HepG2 (cell line): ENCODE measurements at regions not wholly inside any gene's neighbourhood (a gene's known extent, or its start where the extent isn't known, plus 50 kb on each side); places are given as distances from the start of the nearest gene placed in this dataset.

Source experiments
- ATAC-seq: fragments of 200-7000 bp; cut with Tn5 transposase; 3 replicates; pipeline ENCODE4 v1.9.1; 2020; ENCODE audit warnings: mild to moderate bottlenecking, moderate library complexity
- BruUV-seq: library from RNA; stranded (reverse); fragments of 400-500 nt; replicated peaks from 2 replicates; lab custom pipeline; 2021; lab: Mats Ljungman, UMichigan
- CTCF ChIA-PET: fragments of 300-600 bp; formaldehyde crosslinking; extraction: SDS; loops from one replicate; lab custom pipeline; 2021; ENCODE audit warnings: low total read pairs, inconsistent platforms, low intra/inter-chr PET ratio; lab: Yijun Ruan, JAX
- POLR2A ChIA-PET: fragments of 350-600 bp; sonication (Branson Sonifier 250); formaldehyde crosslinking; loops from one replicate; lab custom pipeline; 2020; ENCODE audit warnings: antibody characterized with exemption, inconsistent platforms; lab: Yijun Ruan, JAX
- DNase-seq: peaks from one replicate; pipeline ENCODE4 v3.0.0-alpha.2; 2015; ENCODE audit warnings: low spot score
- FAIRE-seq: peaks from 3 replicates; lab custom pipeline; 2011; peaks lifted over from hg19 to GRCh38; lab: Jason Lieb, UNC
- H2AFZ ChIP-seq: one replicate; pipeline ENCODE4 v1.6.1; 2011; ENCODE audit warnings: low read length, inconsistent platforms
- H3K27ac ChIP-seq: fragments of 300-600 bp; 3 replicates; pipeline ENCODE4 v1.8.0; 2011; ENCODE audit warnings: mixed run types, mild to moderate bottlenecking, mixed read lengths, low read length, inconsistent platforms; ENCODE audit not compliant: insufficient read depth; ENCODE audit errors: extremely low read length
- H3K27me3 ChIP-seq, 2 experiments: fragments of 200-600 bp in 1 of 2; 2 replicates in 1 of 2; 3 replicates in 1 of 2; pipeline versions ENCODE4 v1.6.0 to v1.8.0; 2011; ENCODE audit warnings: low read length in 2 of 2, mild to moderate bottlenecking in 2 of 2, moderate library complexity in 2 of 2, inconsistent platforms in 1 of 2; ENCODE audit not compliant: insufficient read depth in 2 of 2, control insufficient read depth in 1 of 2
- H3K36me3 ChIP-seq, 2 experiments: fragments of 200-600 bp in 1 of 2; replicated peaks in 1 of 2; 2 replicates in 1 of 2; 3 replicates in 1 of 2; pipeline versions ENCODE4 v1.5.1 to v1.8.0; 2011; ENCODE audit warnings: low read length in 2 of 2, inconsistent platforms in 1 of 2; ENCODE audit not compliant: insufficient read depth in 2 of 2, control insufficient read depth in 1 of 2
- H3K4me1 ChIP-seq: 2 replicates; pipeline ENCODE4 v1.5.1; 2012; ENCODE audit warnings: low read length, inconsistent platforms; ENCODE audit not compliant: insufficient read depth
- H3K4me2 ChIP-seq: 2 replicates; pipeline ENCODE4 v1.6.0; 2011; ENCODE audit warnings: low read depth, low read length, inconsistent platforms
- H3K4me3 ChIP-seq, 3 experiments: fragments of 200-600 bp in 1 of 3; sonication (generic), shearing (Covaris generic) in 1 of 3; replicated peaks in 1 of 3; 2 replicates each; pipeline ENCODE4 v1.5.1; 2011 to 2016; ENCODE audit warnings: low read length in 3 of 3, inconsistent platforms in 2 of 3, low read depth in 2 of 3, mild to moderate bottlenecking in 2 of 3, control low read depth in 1 of 3, mixed read lengths in 1 of 3; ENCODE audit not compliant: insufficient read depth in 1 of 3
- H3K79me2 ChIP-seq: one replicate; pipeline ENCODE4 v1.6.1; 2011; ENCODE audit warnings: low read length, inconsistent platforms; ENCODE audit not compliant: insufficient read depth
- H3K9ac ChIP-seq: 2 replicates; pipeline ENCODE4 v1.6.0; 2011; ENCODE audit warnings: mild to moderate bottlenecking, low read depth, low read length, inconsistent platforms; ENCODE audit not compliant: insufficient read depth
- H3K9me3 ChIP-seq: 2 replicates; pipeline ENCODE4 v1.5.1; 2012; ENCODE audit warnings: mild to moderate bottlenecking, low read length
- H4K20me1 ChIP-seq: 2 replicates; pipeline ENCODE4 v1.6.0; 2011; ENCODE audit warnings: inconsistent platforms, mild to moderate bottlenecking, low read length, moderate library complexity; ENCODE audit not compliant: insufficient read depth
- DRAP1 ChIP-seq: IDR thresholded peaks from 2 replicates; pipeline ENCODE4 v1.6.1; 2016; ENCODE audit warnings: missing genetic modification reagents, missing compliant biosample characterization
- HNRNPUL1 ChIP-seq: fragments of 200-400 bp; formaldehyde crosslinking; IDR thresholded peaks from 2 replicates; pipeline ENCODE4 v1.6.1; 2017; ENCODE audit warnings: low read depth, mild to moderate bottlenecking, low read length, moderate library complexity
- PHB2 ChIP-seq: fragments of 450-650 bp; IDR thresholded peaks from 2 replicates; pipeline ENCODE4 v1.6.1; 2018; ENCODE audit not compliant: partially characterized antibody
- RFXAP ChIP-seq: sonication (generic); formaldehyde crosslinking; IDR thresholded peaks from 2 replicates; pipeline ENCODE4 v1.4.0; 2020; ENCODE audit warnings: missing genetic modification reagents, borderline replicate concordance
- SATB2 ChIP-seq: sonication (generic); formaldehyde crosslinking; IDR thresholded peaks from 2 replicates; pipeline ENCODE4 v1.5.0; 2020; ENCODE audit warnings: missing genetic modification reagents
- TFDP1 ChIP-seq: IDR thresholded peaks from 2 replicates; pipeline ENCODE4 v1.6.1; 2016; ENCODE audit warnings: missing compliant biosample characterization, missing genetic modification reagents, borderline replicate concordance
- ZFP91 ChIP-seq: sonication (generic); formaldehyde crosslinking; IDR thresholded peaks from 2 replicates; pipeline ENCODE4 v1.9.0; 2022; ENCODE audit warnings: missing genetic modification reagents, mild to moderate bottlenecking, borderline replicate concordance
- ZFX ChIP-seq: sonication (generic); formaldehyde crosslinking; IDR thresholded peaks from 2 replicates; pipeline ENCODE4 v1.4.0; 2020; ENCODE audit warnings: mild to moderate bottlenecking, low read depth, missing genetic modification reagents, moderate library complexity
- ZNF281 ChIP-seq: sonication (generic); formaldehyde crosslinking; IDR thresholded peaks from 2 replicates; pipeline ENCODE4 v1.4.0; 2020; ENCODE audit warnings: missing genetic modification reagents, borderline replicate concordance
- ZNF414 ChIP-seq: sonication (generic); formaldehyde crosslinking; IDR thresholded peaks from 2 replicates; pipeline ENCODE4 v1.5.0; 2020; ENCODE audit warnings: missing genetic modification reagents
- WGBS: methylation state at CpG from one replicate; pipeline ENCODE4 v1.1.6; 2017; ENCODE audit warnings: low lambda C conversion rate; 5-methylcytosine and 5-hydroxymethylcytosine counted together
- in situ Hi-C: cut with HindIII; loops from 2 replicates; pipeline ENCODE4 v1.10.0; 2017; ENCODE audit warnings: low pct_unique_long_range_greater_than_20kb; ENCODE audit not compliant: extremely low pct_ligation_motif_present
- intact Hi-C: fragments of 100-400 bp; cut with micrococcal nuclease; formaldehyde crosslinking; loops from one replicate; pipeline ENCODE4 v1.10.0; 2022; ENCODE audit not compliant: unreplicated experiment

GRCh38 chr10:132480356-132480755, 57.2 kb upstream of the INPP5A start:
- TF ChIP-seq PHB2 (no peak), TFDP1 (CRISPR knock-in tag) (no peak), HNRNPUL1 (no peak), ZFX (CRISPR knock-in tag) (no peak), ZFP91 (no peak), SATB2 (no peak)
- CTCF ChIA-PET, result no interaction called here

GRCh38 chr10:132481690-132482089, 55.9 kb upstream of the INPP5A start:
- BruUV-seq, result no TSS peak
- intact Hi-C loops (no loop called here), in situ Hi-C loops (no loop called here)
- WGBS, result 35% methylated on average over 10 of the region's 10 CpGs
- Histone ChIP-seq H3K9ac (no peak overlapping the region), H3K27ac (no peak overlapping the region), H3K79me2 (no peaks in the 10 kb centered on the region), H3K9me3 (no peaks in the 10 kb centered on the region), H4K20me1 (no peaks in the 10 kb centered on the region), H3K36me3 (no peaks in the 10 kb centered on the region), H3K27me3 (peaks cover 8 to 72% of the 10 kb centered on the region in 2 experiments), H3K4me2 (no peak overlapping the region), H3K4me1 (no peaks in the 10 kb centered on the region), H2AFZ (no peak overlapping the region), H3K4me3 (no peak overlapping the region)
- ChIA-PET CTCF (no interaction called here), POLR2A (no interaction called here)
- ATAC-seq (no peak), DNase-seq (no peak), FAIRE-seq (no peak)
- TF ChIP-seq DRAP1 (CRISPR knock-in tag) (no peak), ZNF281 (CRISPR knock-in tag) (no peak), RFXAP (CRISPR knock-in tag) (no peak), ZNF414 (CRISPR knock-in tag) (no peak)

More at GRCh38 chr10:132480356-132480755, 57.2 kb upstream of the INPP5A start:
- in situ Hi-C loops (no loop called here), intact Hi-C loops (no loop called here)
- 24% methylated on average over 7 of the region's 7 CpGs for WGBS
- Histone ChIP-seq H3K27me3 (peaks cover 8 to 74% of the 10 kb centered on the region in 2 experiments), H3K36me3 (no peaks in the 10 kb centered on the region), H3K4me2 (no peak overlapping the region), H3K9ac (no peak overlapping the region), H4K20me1 (no peaks in the 10 kb centered on the region), H3K4me1 (no peaks in the 10 kb centered on the region), H3K9me3 (no peaks in the 10 kb centered on the region), H3K79me2 (no peaks in the 10 kb centered on the region), H3K4me3 (no peak overlapping the region), H2AFZ (no peak overlapping the region), H3K27ac (no peak overlapping the region)
- FAIRE-seq, result no peak
- ATAC-seq, result no peak
- POLR2A ChIA-PET, result no interaction called here
- BruUV-seq, result no TSS peak
- DNase-seq, result no peak
